Activated T-helper 17 cell treated with anti-CD3 and anti-CD28 coated beads, Interleukin-2, amount 50 U/mL, for 72 hours (primary cell): ENCODE measurements at regions not wholly inside any gene's neighbourhood (a gene's known extent, or its start where the extent isn't known, plus 50 kb on each side); places are given as distances from the start of the nearest gene placed in this dataset.

ENCODE experiments used
- ATAC-seq: fragments of 150-1000 bp; cut with Tn5 transposase; replicated peaks from 2 replicates; pipeline ENCODE4 v1.10.0; 2021; ENCODE audit warnings: mild to moderate bottlenecking, moderate library complexity
- H3K27ac Mint-ChIP-seq: one replicate; pipeline ENCODE4 v1.8.0; 2022; ENCODE audit warnings: mixed read lengths
- H3K27me3 Mint-ChIP-seq: one replicate; pipeline ENCODE4 v1.8.0; 2022; ENCODE audit warnings: mixed read lengths
- H3K36me3 Mint-ChIP-seq: one replicate; pipeline ENCODE4 v1.8.0; 2022; ENCODE audit warnings: low read depth, mild to moderate bottlenecking, mixed read lengths
- H3K4me1 Mint-ChIP-seq: one replicate; pipeline ENCODE4 v1.8.0; 2022; ENCODE audit warnings: mixed read lengths
- H3K4me3 Mint-ChIP-seq: one replicate; pipeline ENCODE4 v1.8.0; 2022; ENCODE audit warnings: mild to moderate bottlenecking, mixed read lengths
- H3K9me3 Mint-ChIP-seq: one replicate; pipeline ENCODE4 v1.8.0; 2022; ENCODE audit warnings: mixed read lengths

DNA sequence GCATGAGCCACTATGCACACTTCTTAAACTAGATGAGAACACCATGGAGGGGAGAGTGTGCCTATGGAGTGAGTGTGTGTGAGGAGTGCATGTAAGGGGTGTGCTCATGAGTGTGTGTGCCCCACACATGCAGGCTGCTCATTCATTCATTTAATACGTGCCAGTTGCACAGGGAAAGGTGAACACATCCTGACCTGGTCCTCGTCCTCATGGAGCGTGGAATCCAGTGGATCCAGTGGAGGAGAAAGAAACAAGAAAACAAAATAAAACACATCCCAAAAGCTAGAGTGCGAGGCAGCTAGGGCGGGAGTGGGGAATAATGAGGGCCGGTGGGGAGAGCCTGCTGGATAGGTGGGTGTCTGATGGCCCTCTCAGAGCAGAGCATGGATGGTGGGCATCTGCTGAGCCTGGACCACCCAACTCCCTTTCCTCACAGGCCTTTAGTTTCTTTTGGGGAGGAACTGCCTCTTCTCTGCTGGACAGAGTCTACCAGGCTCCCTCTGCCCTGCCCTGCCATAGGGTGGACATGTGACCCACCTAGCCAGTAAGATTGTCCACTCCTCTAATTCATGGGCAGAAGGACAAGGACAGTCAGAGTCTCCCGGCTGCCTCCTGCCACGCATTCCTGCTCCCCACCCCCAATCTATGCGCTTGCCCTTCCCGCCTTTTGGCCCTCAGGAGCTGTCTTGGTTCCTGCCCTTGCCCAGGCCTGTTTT is 204.3 kb downstream of the RAB11FIP4 start:
- Mint-ChIP-seq H3K4me3 (no peak overlapping the region), H3K27ac (peak overlapping the region; percentile 48), H3K27me3 (peaks cover under 1% of the 10 kb centered on the region), H3K36me3 (no peaks in the 10 kb centered on the region), H3K4me1 (no peaks in the 10 kb centered on the region), H3K9me3 (no peaks in the 10 kb centered on the region)
- no peak for ATAC-seq

DNA sequence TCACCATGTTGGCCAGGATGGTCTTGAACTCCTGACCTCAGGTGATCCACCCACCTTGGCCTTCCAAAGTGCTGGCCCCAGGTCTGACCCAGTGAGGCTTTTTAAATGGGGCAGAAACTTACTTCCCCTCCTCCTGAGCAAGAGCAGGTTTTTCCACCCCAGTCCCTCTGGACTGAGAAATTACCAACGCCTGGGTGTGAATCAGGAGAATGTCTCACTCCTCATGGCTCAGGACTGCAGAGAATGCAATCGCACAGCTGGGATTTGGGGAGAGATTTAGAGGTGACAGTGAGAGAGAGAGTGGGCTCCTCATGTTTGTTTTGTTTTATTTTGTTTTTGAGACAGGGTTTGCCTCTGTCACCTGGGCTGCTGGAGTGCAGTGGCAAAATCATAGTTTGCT is 203.6 kb downstream of the RAB11FIP4 start:
- H3K27me3 Mint-ChIP-seq, result no peaks in the 10 kb centered on the region
- no peak overlapping the region for H3K27ac Mint-ChIP-seq
- no peak overlapping the region for H3K4me3 Mint-ChIP-seq
- ATAC-seq, result no peak
- no peaks in the 10 kb centered on the region for H3K4me1 Mint-ChIP-seq
- H3K36me3 Mint-ChIP-seq, result no peaks in the 10 kb centered on the region
- no peaks in the 10 kb centered on the region for H3K9me3 Mint-ChIP-seq

GRCh38 chr17:31594416-31594815 is 202.9 kb downstream of the RAB11FIP4 start:
- no peak for ATAC-seq
- H3K4me3 Mint-ChIP-seq, result no peak overlapping the region
- no peaks in the 10 kb centered on the region for H3K27me3 Mint-ChIP-seq
- no peaks in the 10 kb centered on the region for H3K4me1 Mint-ChIP-seq
- no peaks in the 10 kb centered on the region for H3K9me3 Mint-ChIP-seq
- no peaks in the 10 kb centered on the region for H3K36me3 Mint-ChIP-seq
- no peak overlapping the region for H3K27ac Mint-ChIP-seq

- no peaks in the 10 kb centered on the region for H3K9me3 Mint-ChIP-seq
- no peak overlapping the region for H3K4me3 Mint-ChIP-seq
- H3K27ac Mint-ChIP-seq, result no peak overlapping the region
- ATAC-seq, result no peak
- no peaks in the 10 kb centered on the region for H3K4me1 Mint-ChIP-seq
- H3K27me3 Mint-ChIP-seq, result no peaks in the 10 kb centered on the region
- no peaks in the 10 kb centered on the region for H3K36me3 Mint-ChIP-seq
Observed at GRCh38 chr17:31593806-31594205, 202.3 kb downstream of the RAB11FIP4 start.

DNA sequence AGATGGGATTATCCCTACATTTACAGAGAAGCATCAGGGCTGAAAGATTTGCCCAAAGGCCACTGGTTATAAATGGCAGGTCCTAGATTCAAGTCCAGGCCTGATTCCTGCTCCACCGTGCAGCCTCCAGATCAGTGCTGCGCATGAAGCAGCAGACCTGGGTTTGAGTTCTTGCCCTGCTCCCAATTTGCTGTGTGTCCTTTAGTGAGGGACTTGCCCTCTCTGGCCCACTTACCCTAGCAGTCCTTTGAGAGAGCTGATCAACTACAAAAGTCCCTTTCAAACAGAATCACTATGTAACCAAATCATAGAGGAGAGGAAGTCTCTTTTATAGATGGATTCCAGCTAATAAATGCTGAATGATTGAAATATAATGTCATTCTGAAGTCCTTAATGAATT is 200.4 kb downstream of the RAB11FIP4 start:
- no peak for ATAC-seq
- H3K27ac Mint-ChIP-seq, result no peak overlapping the region
- no peaks in the 10 kb centered on the region for H3K36me3 Mint-ChIP-seq
- H3K4me1 Mint-ChIP-seq, result no peaks in the 10 kb centered on the region
- H3K4me3 Mint-ChIP-seq, result no peak overlapping the region
- no peaks in the 10 kb centered on the region for H3K27me3 Mint-ChIP-seq
- no peaks in the 10 kb centered on the region for H3K9me3 Mint-ChIP-seq

DNA sequence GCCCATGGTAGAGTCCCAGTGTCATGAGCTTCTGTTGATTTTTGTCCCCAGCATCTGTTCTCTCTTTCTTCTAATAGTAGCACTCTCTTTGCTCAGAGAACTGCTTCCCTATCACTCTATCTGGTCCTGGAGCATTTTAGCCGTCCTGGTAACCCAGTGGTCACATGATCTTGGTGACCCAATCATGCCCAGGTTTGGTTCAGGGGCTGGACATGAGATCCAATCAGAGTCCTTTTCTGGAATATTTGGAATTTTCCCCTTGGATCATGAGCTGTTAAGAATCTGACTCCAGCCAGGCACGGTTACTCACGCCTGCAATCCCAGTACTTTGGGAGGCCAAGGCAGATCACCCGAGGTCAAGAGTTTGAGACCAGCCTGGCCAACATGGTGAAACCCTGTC is 197.0 kb downstream of the RAB11FIP4 start:
- no peak overlapping the region for H3K4me3 Mint-ChIP-seq
- no peaks in the 10 kb centered on the region for H3K36me3 Mint-ChIP-seq
- no peak overlapping the region for H3K27ac Mint-ChIP-seq
- H3K4me1 Mint-ChIP-seq, result no peaks in the 10 kb centered on the region
- no peak for ATAC-seq
- H3K9me3 Mint-ChIP-seq, result no peaks in the 10 kb centered on the region
- no peaks in the 10 kb centered on the region for H3K27me3 Mint-ChIP-seq

DNA sequence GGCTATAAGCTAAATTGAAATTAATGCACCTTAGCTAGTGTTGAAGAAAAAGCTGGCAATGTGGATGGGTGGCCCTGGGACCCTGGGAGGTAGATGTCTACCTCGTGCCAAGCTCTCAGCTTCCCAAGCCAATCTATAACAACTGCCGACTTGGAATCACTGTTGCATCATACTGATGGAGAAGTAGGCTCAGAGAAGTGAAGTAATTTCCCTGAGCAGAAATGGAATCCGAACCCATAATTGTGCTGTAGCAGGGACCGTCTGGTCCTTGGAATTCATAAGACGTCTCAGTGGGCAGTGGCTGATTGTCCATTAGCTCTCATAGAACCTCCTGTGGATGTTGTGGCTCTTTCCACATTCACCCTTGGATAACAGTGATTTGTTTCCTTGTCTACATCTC is 196.6 kb downstream of the RAB11FIP4 start:
- H3K27me3 Mint-ChIP-seq, result no peaks in the 10 kb centered on the region
- H3K27ac Mint-ChIP-seq, result no peak overlapping the region
- no peaks in the 10 kb centered on the region for H3K4me1 Mint-ChIP-seq
- no peak for ATAC-seq
- no peaks in the 10 kb centered on the region for H3K9me3 Mint-ChIP-seq
- H3K36me3 Mint-ChIP-seq, result no peaks in the 10 kb centered on the region
- H3K4me3 Mint-ChIP-seq, result no peak overlapping the region
